22Rv1 (cell line): ENCODE measurements at regions not wholly inside any gene's neighbourhood (a gene's known extent, or its start where the extent isn't known, plus 50 kb on each side); places are given as distances from the start of the nearest gene placed in this dataset.
"Not testable (repeated sequence)": the region's sequence is repeated elsewhere in the genome, so short reads cannot be mapped to it uniquely, and the experiment has no call there.

ENCODE experiments used
- ZFX ChIP-seq: fragments of 450-650 bp; IDR thresholded peaks from 2 replicates; pipeline ENCODE4 v1.6.1; 2017; ENCODE audit warnings: antibody characterized with exemption, borderline replicate concordance
- TF ChIP-seq, protein P1 (sequence below): fragments of 450-650 bp; IDR thresholded peaks from 2 replicates; pipeline ENCODE4 v1.5.1; 2017; ENCODE audit warnings: mild to moderate bottlenecking

DNA sequence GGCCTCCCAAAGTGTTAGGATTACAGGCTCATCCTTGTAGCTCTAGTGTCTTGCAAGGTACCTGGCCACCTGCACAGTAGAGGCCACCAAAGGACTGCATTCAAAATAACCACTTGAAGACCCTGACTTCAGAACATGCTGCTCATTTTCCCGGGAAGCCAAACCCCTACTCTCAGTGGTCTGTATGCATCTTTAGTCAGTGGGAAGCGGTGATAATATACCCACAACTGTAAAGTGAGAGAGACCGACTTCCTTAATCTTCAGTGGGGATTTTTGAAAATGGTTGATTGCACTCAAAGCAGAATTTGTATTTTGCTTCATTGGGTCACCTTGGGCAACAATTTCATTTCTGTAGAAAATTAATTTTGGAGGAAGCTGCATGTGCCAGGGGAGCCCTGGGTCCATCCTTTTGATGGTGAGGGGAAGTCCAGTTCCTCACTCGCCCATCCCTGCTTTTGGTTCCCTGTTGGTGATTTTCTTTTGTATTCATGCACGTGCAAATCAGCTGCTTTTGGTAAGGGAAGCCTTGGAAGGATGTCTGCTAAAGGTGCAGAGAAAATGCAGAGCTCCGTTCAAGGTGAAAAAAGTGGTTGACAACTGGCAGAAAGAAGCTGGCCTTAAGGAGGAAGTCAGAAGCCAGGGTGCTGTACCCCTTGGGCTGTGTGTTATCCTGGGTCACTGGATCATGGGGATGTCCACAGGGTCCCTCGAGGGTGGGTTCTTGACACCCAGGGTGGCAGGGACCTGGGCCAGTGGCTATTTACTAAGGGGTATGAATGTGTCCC, 59.5 kb downstream of the NPIPB11 start:
- TF ChIP-seq, protein P1, sequence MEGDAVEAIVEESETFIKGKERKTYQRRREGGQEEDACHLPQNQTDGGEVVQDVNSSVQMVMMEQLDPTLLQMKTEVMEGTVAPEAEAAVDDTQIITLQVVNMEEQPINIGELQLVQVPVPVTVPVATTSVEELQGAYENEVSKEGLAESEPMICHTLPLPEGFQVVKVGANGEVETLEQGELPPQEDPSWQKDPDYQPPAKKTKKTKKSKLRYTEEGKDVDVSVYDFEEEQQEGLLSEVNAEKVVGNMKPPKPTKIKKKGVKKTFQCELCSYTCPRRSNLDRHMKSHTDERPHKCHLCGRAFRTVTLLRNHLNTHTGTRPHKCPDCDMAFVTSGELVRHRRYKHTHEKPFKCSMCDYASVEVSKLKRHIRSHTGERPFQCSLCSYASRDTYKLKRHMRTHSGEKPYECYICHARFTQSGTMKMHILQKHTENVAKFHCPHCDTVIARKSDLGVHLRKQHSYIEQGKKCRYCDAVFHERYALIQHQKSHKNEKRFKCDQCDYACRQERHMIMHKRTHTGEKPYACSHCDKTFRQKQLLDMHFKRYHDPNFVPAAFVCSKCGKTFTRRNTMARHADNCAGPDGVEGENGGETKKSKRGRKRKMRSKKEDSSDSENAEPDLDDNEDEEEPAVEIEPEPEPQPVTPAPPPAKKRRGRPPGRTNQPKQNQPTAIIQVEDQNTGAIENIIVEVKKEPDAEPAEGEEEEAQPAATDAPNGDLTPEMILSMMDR: not testable (repeated sequence)
- not testable (repeated sequence) for TF ChIP-seq ZFX
